SK-N-SH treated with all-trans-retinoic acid at 6 μM for 48 hours (cell line): ENCODE measurements at regions not wholly inside any gene's neighbourhood (a gene's known extent, or its start where the extent isn't known, plus 50 kb on each side); places are given as distances from the start of the nearest gene placed in this dataset.

Experiments
- ARNTL ChIP-seq: fragments of 450-650 bp; formaldehyde crosslinking; IDR thresholded peaks from 2 replicates; pipeline ENCODE4 v1.5.0; 2020; ENCODE audit warnings: low read depth, mild to moderate bottlenecking, moderate library complexity, borderline replicate concordance
- BACH2 ChIP-seq: fragments of 250-450 bp; sonication (Bioruptor Pico); IDR thresholded peaks from 2 replicates; pipeline ENCODE4 v1.9.0; 2021; ENCODE audit warnings: mild to moderate bottlenecking, borderline replicate concordance
- CSDC2 ChIP-seq: fragments of 250-450 bp; sonication (Bioruptor Pico); IDR thresholded peaks from 2 replicates; pipeline ENCODE4 v1.5.0; 2020; ENCODE audit warnings: mild to moderate bottlenecking, moderate library complexity
- ESRRG ChIP-seq: fragments of 250-450 bp; sonication (Bioruptor Pico); IDR thresholded peaks from 2 replicates; pipeline ENCODE4 v1.6.1; 2021; ENCODE audit warnings: mild to moderate bottlenecking
- ISL1 ChIP-seq: fragments of 250-450 bp; sonication (Bioruptor Pico); IDR thresholded peaks from 2 replicates; pipeline ENCODE4 v2.1.2; 2022; ENCODE audit warnings: mild to moderate bottlenecking, moderate library complexity
- SNAI2 ChIP-seq: fragments of 250-450 bp; sonication (Bioruptor Pico); IDR thresholded peaks from 2 replicates; pipeline ENCODE4 v1.5.0; 2020; ENCODE audit warnings: mild to moderate bottlenecking, moderate library complexity
- ZFP3 ChIP-seq: fragments of 250-450 bp; sonication (Bioruptor Pico); IDR thresholded peaks from 2 replicates; pipeline ENCODE4 v1.5.0; 2020; ENCODE audit warnings: mild to moderate bottlenecking, moderate library complexity
- ZFP30 ChIP-seq: fragments of 450-650 bp; formaldehyde crosslinking; IDR thresholded peaks from 2 replicates; pipeline ENCODE4 v1.5.0; 2022; ENCODE audit warnings: mild to moderate bottlenecking, moderate library complexity
- ZNF8 ChIP-seq: fragments of 450-650 bp; formaldehyde crosslinking; IDR thresholded peaks from 2 replicates; pipeline ENCODE4 v1.5.0; 2020; ENCODE audit warnings: mild to moderate bottlenecking, moderate library complexity
- TF ChIP-seq, protein P1 (sequence below): fragments of 250-450 bp; sonication (Bioruptor Pico); IDR thresholded peaks from 2 replicates; pipeline ENCODE4 v1.8.0; 2020; ENCODE audit warnings: mild to moderate bottlenecking, moderate library complexity, borderline replicate concordance
- TF ChIP-seq, protein P2 (sequence below): fragments of 250-450 bp; sonication (Bioruptor Pico); IDR thresholded peaks from 2 replicates; pipeline ENCODE4 v1.8.0; 2021; ENCODE audit warnings: low read depth, mild to moderate bottlenecking, moderate library complexity, borderline replicate concordance
- TF ChIP-seq, protein P3 (sequence below): fragments of 250-450 bp; sonication (Bioruptor Pico); IDR thresholded peaks from 2 replicates; pipeline ENCODE4 v1.5.1; 2021; ENCODE audit warnings: mild to moderate bottlenecking, moderate library complexity

DNA sequence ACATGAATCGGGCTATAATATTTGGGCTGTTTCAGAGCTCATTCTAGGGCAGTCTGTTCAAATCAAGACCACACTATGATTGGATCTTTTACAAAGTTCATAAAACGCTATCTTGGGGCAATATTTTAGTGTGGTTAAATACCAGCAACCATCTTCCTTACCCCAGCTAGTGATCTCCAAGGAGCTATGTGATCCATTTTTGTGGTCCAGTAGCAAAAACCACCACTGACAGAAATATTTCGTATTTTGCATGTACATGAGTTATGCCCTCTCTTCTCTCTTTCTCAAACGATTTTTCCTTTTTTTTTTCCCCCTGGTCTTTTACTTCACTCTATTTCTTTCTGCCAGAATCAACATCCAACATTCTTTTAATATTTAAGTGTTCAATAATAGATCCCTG is 280.6 kb upstream of the KITLG start:
- TF ChIP-seq, protein P1, sequence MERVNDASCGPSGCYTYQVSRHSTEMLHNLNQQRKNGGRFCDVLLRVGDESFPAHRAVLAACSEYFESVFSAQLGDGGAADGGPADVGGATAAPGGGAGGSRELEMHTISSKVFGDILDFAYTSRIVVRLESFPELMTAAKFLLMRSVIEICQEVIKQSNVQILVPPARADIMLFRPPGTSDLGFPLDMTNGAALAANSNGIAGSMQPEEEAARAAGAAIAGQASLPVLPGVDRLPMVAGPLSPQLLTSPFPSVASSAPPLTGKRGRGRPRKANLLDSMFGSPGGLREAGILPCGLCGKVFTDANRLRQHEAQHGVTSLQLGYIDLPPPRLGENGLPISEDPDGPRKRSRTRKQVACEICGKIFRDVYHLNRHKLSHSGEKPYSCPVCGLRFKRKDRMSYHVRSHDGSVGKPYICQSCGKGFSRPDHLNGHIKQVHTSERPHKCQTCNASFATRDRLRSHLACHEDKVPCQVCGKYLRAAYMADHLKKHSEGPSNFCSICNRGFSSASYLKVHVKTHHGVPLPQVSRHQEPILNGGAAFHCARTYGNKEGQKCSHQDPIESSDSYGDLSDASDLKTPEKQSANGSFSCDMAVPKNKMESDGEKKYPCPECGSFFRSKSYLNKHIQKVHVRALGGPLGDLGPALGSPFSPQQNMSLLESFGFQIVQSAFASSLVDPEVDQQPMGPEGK (CRISPR knock-in tag): no peak
- TF ChIP-seq ZFP3 (no peak), ISL1 (CRISPR knock-in tag) (no peak), CSDC2 (no peak), ZFP30 (no peak), ZNF8 (CRISPR knock-in tag) (no peak), SNAI2 (CRISPR knock-in tag) (no peak), ARNTL (CRISPR knock-in tag) (no peak), ESRRG (CRISPR knock-in tag) (no peak), BACH2 (CRISPR knock-in tag) (no peak)
- TF ChIP-seq, protein P2, sequence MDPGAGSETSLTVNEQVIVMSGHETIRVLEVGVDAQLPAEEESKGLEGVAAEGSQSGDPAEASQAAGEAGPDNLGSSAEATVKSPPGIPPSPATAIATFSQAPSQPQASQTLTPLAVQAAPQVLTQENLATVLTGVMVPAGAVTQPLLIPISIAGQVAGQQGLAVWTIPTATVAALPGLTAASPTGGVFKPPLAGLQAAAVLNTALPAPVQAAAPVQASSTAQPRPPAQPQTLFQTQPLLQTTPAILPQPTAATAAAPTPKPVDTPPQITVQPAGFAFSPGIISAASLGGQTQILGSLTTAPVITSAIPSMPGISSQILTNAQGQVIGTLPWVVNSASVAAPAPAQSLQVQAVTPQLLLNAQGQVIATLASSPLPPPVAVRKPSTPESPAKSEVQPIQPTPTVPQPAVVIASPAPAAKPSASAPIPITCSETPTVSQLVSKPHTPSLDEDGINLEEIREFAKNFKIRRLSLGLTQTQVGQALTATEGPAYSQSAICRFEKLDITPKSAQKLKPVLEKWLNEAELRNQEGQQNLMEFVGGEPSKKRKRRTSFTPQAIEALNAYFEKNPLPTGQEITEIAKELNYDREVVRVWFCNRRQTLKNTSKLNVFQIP (CRISPR knock-in tag): no peak
- TF ChIP-seq, protein P3, sequence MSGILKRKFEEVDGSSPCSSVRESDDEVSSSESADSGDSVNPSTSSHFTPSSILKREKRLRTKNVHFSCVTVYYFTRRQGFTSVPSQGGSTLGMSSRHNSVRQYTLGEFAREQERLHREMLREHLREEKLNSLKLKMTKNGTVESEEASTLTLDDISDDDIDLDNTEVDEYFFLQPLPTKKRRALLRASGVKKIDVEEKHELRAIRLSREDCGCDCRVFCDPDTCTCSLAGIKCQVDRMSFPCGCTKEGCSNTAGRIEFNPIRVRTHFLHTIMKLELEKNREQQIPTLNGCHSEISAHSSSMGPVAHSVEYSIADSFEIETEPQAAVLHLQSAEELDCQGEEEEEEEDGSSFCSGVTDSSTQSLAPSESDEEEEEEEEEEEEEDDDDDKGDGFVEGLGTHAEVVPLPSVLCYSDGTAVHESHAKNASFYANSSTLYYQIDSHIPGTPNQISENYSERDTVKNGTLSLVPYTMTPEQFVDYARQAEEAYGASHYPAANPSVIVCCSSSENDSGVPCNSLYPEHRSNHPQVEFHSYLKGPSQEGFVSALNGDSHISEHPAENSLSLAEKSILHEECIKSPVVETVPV (CRISPR knock-in tag): no peak
